HG03066 (cell line): ENCODE measurements at regions not wholly inside any gene's neighbourhood (a gene's known extent, or its start where the extent isn't known, plus 50 kb on each side); places are given as distances from the start of the nearest gene placed in this dataset.

Experiments used
- ATAC-seq: cut with Tn5 transposase; IDR thresholded peaks from one replicate; pipeline ENCODE4 v1.9.1; 2021; ENCODE audit warnings: low read depth; ENCODE audit not compliant: unreplicated experiment

DNA sequence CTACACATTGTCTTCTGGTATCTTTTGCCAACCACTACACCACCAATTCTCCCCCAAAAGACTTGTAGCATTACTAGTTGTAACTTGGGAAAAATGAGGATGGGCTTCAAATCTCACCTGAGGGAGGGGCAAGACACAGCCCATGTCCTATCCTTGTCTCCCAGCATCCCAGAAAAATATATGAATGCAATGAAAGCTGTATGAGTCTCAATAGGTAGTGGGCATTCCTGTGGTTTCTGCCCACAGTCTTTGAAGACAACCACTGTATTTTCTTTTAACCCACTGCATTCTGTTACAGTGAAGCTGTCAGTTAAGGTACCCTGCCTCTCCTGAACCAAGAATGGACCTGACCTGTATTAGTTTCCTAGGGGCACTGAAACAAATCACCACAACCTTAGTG lies 336.2 kb upstream of the TMPO start:
- ATAC-seq, result no peak

- no peak for ATAC-seq
Measured at GRCh38 chr12:98180603-98181002, 334.8 kb upstream of the TMPO start.

DNA sequence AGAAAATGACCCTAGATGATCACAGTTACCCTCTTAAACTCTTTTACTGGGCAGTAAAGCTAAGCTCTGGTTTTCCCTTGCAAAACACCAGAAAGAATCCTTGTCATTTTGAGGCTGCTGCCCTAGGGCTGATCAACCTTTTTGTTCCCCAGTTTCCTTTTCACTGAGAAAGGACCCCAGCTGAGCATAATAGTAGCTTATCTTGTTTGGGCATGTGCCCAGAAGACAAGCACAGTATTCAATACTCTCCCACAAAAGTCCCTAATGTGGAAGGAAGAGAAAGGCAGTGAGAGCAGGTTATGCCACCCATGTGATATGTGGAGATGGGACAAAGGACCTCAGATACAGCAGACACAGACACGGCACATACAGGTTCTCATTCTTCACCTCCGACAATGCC lies 332.6 kb upstream of the TMPO start:
- no peak for ATAC-seq

GRCh38 chr12:98185606-98186005 lies 329.8 kb upstream of the TMPO start:
- no peak for ATAC-seq

GRCh38 chr12:98188650-98189077 lies 326.7 kb upstream of the TMPO start:
- ATAC-seq, result no peak

DNA sequence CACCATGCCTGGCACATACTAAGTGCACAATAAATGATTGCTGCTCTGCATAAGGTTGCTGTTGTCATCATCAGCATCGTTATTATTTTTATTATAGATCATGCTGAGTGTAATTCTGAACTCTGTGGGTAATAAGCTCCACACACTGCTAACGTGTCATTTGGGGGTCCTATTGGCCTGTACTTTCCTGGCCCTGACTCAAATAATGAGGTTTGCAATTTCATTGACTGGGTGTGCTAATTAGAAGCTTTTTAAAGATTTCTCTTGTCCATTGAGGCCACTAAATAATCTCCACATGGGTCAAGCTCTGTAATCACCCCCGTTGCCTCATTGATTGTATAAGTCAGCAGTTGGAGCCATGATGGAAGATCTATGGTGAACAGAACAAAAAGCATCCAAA lies 320.8 kb upstream of the TMPO start:
- no peak for ATAC-seq

GRCh38 chr12:98198261-98198982 lies 317.0 kb upstream of the TMPO start:
- no peak for ATAC-seq

DNA sequence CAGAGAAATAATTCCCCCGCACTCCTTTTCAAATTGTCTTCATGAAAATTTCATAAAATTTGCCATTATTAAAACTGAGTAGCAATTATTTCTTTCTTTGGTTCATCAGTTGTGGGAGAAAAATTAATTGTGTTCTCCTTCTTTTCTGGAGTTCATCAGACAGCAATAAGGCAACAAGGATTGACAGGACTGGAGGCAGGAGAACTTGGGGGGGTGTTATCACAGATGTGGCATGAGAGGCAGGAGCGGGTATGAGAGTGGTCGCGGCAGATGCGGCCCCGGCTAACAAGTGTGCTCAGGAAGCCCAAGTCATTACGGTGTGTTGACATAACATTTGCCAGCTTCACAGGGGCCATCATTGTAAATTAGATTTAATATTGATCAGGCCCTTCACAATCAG lies 306.6 kb upstream of the TMPO start:
- ATAC-seq, result no peak

- ATAC-seq, result no peak
Measured at GRCh38 chr12:98211909-98212695, 303.3 kb upstream of the TMPO start.

DNA sequence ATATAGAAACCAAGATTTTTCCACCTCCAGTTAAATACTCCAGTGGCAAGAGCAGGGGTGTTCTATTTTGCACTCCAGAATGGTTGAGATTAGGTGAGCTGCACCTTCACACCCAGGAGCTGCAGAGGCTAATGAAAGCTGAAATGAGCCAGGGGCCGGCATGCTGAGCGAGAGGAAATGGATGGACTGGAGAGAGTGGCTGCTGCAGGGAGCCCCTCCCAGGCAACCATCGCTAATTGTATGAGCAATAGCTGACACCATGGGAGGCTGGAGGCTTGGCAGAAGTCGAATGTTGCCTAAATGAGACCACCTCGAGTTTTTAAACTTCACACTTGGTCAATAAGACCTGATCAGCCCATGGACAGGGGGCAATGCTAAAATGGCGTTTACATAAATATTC lies 301.8 kb upstream of the TMPO start:
- no peak for ATAC-seq

- ATAC-seq, result peak; percentile 50
Measured at GRCh38 chr12:98217257-98217656, 298.1 kb upstream of the TMPO start.

DNA sequence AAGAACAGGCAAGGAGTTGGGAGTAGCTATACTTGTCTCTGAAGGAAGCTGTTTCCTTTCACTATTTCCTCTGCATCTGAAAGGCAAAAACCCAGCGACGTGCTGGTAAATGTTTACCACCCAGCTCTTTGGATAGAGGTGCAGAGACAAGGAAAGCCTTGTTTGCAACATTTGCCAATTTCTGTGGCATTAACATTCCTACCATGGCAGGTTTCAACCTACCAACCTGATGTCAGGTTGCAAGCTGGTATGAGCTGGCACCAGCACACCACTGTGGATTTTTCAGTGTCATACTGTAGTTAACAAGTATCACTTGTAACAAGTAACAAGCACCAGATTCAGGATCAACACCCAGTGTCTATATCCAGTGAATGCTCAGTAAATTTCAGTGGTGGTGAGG lies 294.8 kb upstream of the TMPO start:
- ATAC-seq, result no peak

- ATAC-seq, result no peak
Measured at GRCh38 chr12:98221243-98221808, 294.1 kb upstream of the TMPO start.

GRCh38 chr12:98222135-98222534 lies 293.3 kb upstream of the TMPO start:
- no peak for ATAC-seq

- ATAC-seq, result peak; percentile 86
Measured at GRCh38 chr12:98224584-98225221, 290.7 kb upstream of the TMPO start.

- no peak for ATAC-seq
Measured at GRCh38 chr12:98227162-98227561, 288.2 kb upstream of the TMPO start.

GRCh38 chr12:98228683-98229539 lies 286.5 kb upstream of the TMPO start:
- no peak for ATAC-seq

DNA sequence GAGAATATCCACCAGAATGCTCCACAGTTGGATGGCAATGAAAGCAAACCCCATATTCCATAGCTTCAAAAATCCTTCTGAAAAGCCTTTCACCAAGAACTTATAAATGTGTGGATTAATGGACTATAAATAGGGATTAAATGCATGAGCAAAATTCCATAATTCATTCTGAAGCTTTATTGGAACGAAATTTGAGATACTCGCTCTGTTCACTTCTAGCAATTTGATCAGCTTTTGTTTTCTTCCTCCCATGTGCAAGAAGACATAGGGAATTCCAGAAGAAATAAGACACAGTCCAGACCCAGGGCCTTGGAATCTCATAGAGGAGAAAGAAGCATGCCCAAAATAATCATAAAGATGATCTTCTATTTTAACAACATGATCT lies 285.9 kb upstream of the TMPO start:
- no peak for ATAC-seq

GRCh38 chr12:98232753-98233390 lies 282.5 kb upstream of the TMPO start:
- no peak for ATAC-seq

DNA sequence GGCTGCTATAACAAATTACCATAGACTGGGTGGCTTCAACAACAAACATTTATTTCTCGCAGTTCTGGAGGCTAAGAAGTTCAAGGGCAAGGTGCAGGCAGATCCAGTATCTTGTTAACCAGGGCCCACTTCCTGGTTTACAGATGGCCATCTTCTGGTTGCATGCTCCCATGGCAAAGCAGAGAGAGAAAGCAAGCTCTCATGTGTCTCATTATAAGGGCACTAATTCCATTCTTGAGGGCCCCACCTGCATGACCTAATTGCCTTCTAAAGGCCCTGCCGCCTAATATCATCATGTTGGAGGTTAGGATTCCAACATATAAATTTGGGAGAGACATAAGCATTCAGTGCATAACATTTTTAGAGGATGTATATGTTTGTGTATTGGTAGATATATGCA lies 280.1 kb upstream of the TMPO start:
- no peak for ATAC-seq
